ENCODE measurements at regions not wholly inside any gene's neighbourhood (a gene's known extent, or its start where the extent isn't known, plus 50 kb on each side); places are given as distances from the start of the nearest gene placed in this dataset.

DNA sequence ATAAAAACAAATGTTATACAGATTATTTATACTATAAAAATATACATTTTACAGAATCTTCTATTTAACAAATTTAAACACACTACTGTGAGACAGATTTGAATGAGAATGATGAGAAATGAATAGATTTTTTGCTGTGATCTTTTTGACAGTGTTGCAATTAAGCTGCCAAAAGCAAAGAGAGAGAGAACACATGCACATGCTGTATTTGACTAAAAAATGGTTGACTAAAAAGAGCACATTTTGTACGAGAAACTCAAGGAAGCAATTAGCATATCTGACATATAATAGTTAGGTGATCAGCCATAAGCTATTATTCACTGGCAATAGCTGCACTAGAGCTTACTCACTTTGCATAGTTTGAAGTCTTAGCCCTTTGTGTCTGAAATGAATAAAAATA is 115.8 kb downstream of the SYT10 start:
- Mint-ChIP-seq H3K9me3 (peaks cover 0 to 3% (median 2%) of the 10 kb centered on the region in 3 donors), H3K4me3 (no peak overlapping the region), H3K27ac (no peak overlapping the region), H3K36me3 (no peaks in the 10 kb centered on the region), H3K4me1 (no peaks in the 10 kb centered on the region), H3K27me3 (no peaks in the 10 kb centered on the region)

DNA sequence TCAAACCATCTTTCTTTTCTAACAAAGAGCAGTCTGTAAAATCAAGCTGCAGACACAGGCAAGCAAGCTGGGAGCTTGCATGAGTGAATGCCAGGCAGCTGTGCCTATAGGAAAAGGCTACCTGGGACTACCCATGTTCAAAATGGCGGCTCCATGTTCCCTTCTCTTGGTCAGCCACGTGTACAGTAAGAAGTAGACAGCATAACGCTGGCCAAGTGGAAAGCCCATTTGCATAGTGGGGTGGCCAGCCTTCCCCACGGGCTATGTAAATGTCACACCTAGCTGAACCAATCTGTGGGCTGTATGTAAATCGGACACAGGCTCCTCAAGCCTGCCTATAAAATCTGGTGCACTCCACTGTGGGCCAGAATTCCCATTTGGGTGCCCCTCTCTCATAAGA is 117.1 kb downstream of the SYT10 start:
- Mint-ChIP-seq H3K4me1 (no peaks in the 10 kb centered on the region), H3K36me3 (no peaks in the 10 kb centered on the region)

DNA sequence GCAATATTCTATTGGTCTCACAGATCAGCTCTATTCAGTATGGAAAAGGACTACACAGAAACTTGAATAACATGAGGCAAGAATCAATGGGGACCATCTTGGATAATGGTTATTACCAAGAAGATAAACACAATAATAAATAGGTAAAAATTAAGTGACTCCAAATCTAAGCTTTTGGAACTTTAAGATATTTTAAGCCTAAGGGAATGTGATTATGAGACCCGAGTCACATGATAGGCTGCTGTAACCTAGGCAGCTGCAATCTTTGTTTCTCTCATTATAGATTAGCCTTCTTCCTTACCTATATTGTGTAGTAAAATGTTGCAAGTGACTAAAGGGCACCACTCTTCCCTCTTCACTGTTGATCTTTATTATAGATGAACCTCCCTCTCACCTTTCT is 121.9 kb downstream of the SYT10 start:
- Mint-ChIP-seq H3K4me3 (no peak overlapping the region), H3K4me1 (no peaks in the 10 kb centered on the region), H3K36me3 (no peaks in the 10 kb centered on the region), H3K27me3 (no peaks in the 10 kb centered on the region), H3K9me3 (peaks cover 0 to 6% (median 2%) of the 10 kb centered on the region in 3 donors), H3K27ac (no peak overlapping the region)

More for the DNA sequence above, 117.1 kb downstream of the SYT10 start:
- Mint-ChIP-seq H3K9me3 (peaks cover 0 to 3% (median 0%) of the 10 kb centered on the region in 3 donors), H3K27ac (no peak overlapping the region), H3K4me3 (no peak overlapping the region), H3K27me3 (no peaks in the 10 kb centered on the region)

DNA sequence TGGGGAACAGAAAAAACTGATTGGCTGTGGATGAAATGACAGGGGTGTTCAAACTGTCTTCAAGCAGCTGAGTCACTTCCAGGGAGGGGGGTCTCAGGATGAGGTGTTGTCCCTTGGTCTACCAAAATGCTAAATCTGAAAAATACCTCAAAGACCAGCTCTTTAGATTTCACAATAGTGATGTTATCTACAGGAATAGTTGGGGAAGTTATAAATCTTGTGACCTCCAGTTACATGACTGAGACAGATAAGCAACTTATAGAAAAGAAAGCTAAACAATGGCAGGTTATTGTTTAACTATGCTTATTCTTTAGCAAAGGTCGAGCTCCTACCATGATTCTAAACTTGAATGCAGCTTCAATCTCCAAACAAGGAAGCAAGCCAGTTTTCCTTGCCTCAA is 125.4 kb downstream of the SYT10 start:
- H3K27ac Mint-ChIP-seq: no peak overlapping the region
- peaks cover 3 to 12% (median 5%) of the 10 kb centered on the region in 3 donors for H3K9me3 Mint-ChIP-seq
- no peaks in the 10 kb centered on the region for H3K4me1 Mint-ChIP-seq
- H3K36me3 Mint-ChIP-seq: no peaks in the 10 kb centered on the region
- no peak overlapping the region for H3K4me3 Mint-ChIP-seq
- no peaks in the 10 kb centered on the region for H3K27me3 Mint-ChIP-seq

DNA sequence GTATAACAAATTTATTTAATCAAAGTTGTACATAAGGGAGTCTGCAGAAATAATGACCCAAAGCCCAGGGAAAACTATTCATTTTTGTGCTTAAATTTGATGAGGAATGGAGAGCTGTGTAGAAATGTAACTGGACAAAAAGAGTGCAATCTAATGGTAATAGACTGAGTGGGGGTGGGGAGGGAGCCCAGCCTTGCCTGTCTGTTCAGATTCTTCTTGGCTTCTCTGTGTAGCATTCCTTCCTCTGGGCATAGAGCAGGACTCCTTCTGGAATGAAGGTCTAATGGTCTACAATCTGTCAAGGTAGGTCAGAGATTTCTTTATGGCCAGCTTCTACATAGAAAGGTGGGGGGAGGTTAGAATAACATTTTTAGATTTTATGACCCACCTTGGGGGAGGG is 126.1 kb downstream of the SYT10 start:
- no peak overlapping the region for H3K27ac Mint-ChIP-seq
- peaks cover 3 to 15% (median 7%) of the 10 kb centered on the region in 3 donors for H3K9me3 Mint-ChIP-seq
- no peaks in the 10 kb centered on the region for H3K27me3 Mint-ChIP-seq
- H3K4me3 Mint-ChIP-seq: no peak overlapping the region
- no peaks in the 10 kb centered on the region for H3K36me3 Mint-ChIP-seq
- H3K4me1 Mint-ChIP-seq: no peaks in the 10 kb centered on the region

DNA sequence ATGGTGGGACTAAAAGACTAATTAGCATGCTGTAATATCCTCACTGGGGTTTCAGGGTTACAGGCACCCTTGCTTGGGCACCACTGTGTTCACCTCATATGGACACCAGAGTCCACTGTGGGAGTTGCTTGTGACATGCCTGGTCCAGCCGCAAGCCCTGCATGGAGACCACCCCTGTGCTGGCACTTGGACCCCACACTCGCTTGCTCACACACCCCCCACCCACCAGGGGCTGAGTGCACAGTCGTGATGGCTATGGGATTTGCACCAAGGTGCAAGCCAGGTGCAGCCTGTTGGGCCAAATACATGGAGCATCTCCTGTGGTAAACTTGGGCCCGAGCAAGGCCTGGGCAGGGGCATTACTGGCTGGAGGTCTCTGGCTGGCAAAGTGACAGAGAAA is 129.1 kb downstream of the SYT10 start:
- H3K4me1 Mint-ChIP-seq: no peaks in the 10 kb centered on the region
- H3K9me3 Mint-ChIP-seq: peaks cover 2 to 9% (median 7%) of the 10 kb centered on the region in 3 donors
- no peak overlapping the region for H3K4me3 Mint-ChIP-seq
- no peaks in the 10 kb centered on the region for H3K36me3 Mint-ChIP-seq
- no peak overlapping the region for H3K27ac Mint-ChIP-seq
- no peaks in the 10 kb centered on the region for H3K27me3 Mint-ChIP-seq

DNA sequence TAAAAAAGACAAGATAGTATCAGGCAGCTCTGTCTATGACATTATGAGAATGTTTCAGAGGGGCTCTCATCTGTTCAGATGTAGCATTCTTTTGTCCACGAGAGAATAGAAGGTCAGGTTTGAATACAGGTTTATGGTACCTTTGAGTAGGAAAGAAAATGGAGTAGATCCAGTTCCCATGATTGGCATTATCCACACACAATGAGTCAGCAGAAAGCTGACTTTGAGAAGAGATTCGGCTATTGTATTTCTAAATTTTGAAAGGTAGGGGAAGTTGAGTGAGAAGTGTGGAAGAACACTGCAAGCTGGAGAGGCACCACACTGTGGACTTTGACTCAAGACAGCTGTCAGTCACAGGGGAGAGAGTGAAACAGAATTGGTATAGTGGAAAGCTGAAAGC is 135.4 kb downstream of the SYT10 start:
- Mint-ChIP-seq H3K9me3 (peaks cover 4 to 15% (median 6%) of the 10 kb centered on the region in 3 donors), H3K27ac (no peak overlapping the region), H3K4me1 (no peaks in the 10 kb centered on the region), H3K4me3 (no peak overlapping the region), H3K36me3 (no peaks in the 10 kb centered on the region), H3K27me3 (no peaks in the 10 kb centered on the region)

DNA sequence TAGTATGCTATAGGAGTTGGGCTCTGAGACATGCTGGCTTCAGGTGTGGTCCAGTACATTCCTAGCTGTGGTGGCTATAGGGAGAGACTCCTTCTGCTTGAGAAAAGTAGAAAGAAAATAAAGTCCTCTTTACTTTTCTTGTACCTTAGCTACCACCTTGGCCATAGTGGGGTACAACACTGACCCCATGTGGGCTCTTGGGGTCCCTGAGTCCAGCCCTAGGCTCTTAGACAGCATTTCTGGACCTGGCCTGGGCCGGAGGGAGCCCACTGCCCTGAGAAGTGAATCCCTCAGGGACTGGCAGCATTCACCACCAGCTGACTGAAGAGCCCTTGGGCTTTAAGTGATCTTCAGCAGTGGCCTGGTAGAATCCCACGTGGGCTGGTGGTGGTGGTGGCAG is 143.1 kb downstream of the SYT10 start:
- Mint-ChIP-seq H3K36me3 (no peaks in the 10 kb centered on the region), H3K27me3 (no peaks in the 10 kb centered on the region), H3K27ac (no peak overlapping the region), H3K4me3 (no peak overlapping the region), H3K4me1 (no peaks in the 10 kb centered on the region), H3K9me3 (peaks cover 5 to 22% (median 11%) of the 10 kb centered on the region in 3 donors)

DNA sequence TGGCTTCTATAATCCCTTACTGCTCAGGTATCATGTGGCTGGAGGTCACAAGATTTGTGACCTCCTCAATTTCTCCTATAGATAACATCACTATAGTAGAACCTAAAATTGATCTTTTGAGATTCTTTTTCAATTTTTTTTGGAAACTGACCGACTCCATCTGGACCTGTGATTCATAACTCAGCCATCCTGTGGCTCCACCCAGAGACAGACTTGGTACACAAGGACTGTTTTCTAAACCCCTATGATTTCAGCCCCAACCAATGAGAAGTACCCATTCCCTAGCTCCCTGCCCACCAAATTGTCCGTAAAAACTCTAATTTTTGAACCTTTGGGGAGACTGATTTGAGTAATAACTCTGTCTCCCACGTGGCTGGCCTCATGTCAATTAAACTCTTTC is 148.9 kb downstream of the SYT10 start:
- Mint-ChIP-seq H3K4me1 (no peaks in the 10 kb centered on the region), H3K36me3 (no peaks in the 10 kb centered on the region), H3K4me3 (no peak overlapping the region), H3K9me3 (peaks cover 6 to 8% (median 8%) of the 10 kb centered on the region in 3 donors), H3K27ac (peak overlapping the region in 1 of 3 donors; percentile 45), H3K27me3 (no peaks in the 10 kb centered on the region)

DNA sequence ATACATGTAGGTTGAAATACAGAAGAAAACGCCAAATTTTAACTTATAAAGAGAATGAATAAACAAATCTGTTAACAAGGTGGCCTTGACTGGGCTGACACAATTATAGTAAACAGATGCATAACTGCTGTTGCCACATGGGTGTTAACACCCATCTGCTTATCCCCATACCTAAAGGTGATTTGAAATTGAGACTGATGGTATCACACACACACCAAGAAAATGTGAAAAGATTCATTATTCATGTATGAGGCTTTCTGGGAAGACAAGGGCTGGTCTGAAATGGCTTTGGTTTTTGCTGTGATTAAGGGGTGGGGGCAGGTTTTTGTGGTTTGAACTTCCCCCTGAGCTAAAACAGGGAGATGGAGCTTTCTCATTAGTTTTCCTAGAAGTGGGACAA is 156.6 kb downstream of the SYT10 start:
- Mint-ChIP-seq H3K27me3 (no peaks in the 10 kb centered on the region), H3K27ac (no peak overlapping the region), H3K9me3 (peaks cover 7 to 22% (median 17%) of the 10 kb centered on the region in 3 donors), H3K4me1 (no peaks in the 10 kb centered on the region), H3K36me3 (peaks cover 2% of the 10 kb centered on the region), H3K4me3 (no peak overlapping the region)

DNA sequence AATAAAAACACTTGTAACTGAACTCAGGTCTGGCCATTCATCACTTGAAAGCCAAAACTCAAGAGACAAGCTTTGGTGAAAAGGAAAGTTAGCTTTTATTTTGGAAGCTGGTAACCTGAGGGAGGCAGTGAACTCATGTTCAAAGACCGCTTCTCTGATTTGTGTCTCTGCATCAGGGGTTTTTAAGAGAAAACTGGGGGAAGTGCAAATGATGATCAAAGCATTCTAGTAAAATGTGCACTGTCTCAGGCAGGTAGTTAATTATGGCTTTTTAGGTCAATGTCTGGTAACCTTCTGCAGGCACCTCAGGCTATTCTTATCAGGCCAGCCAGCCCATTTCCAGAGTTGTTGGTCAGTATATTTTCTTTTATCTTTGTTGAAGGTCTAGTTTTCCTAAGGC is 162.2 kb downstream of the SYT10 start:
- Mint-ChIP-seq H3K4me1 (no peaks in the 10 kb centered on the region), H3K27me3 (no peaks in the 10 kb centered on the region), H3K4me3 (no peak overlapping the region), H3K36me3 (peaks cover 2% of the 10 kb centered on the region), H3K27ac (no peak overlapping the region), H3K9me3 (peaks cover 16 to 36% (median 17%) of the 10 kb centered on the region in 3 donors)

DNA sequence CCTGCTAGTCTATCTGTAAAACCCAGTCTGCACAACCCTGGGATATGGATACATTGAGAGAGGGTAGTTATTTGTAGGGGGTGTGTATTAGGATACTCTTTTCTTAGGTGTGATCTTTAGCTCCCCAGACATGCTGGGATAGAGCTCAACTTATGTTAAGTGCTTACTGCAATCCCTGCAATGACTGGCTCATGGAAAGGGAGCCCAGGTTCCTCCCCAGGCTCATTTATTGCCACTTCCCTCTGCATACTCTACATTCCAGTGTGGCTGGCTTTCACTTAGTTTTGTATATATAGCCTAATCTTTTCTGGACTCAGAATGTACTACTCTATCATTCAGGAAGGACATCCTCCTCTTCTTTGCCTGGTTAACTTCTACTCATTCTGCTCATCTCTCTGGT is 172.0 kb downstream of the SYT10 start:
- Mint-ChIP-seq H3K27me3 (no peaks in the 10 kb centered on the region), H3K4me3 (no peak overlapping the region), H3K27ac (peak overlapping the region in 1 of 3 donors; percentile 25), H3K9me3 (peaks cover 2 to 14% (median 2%) of the 10 kb centered on the region in 3 donors), H3K36me3 (no peaks in the 10 kb centered on the region), H3K4me1 (peaks cover 0 to 1% (median 0%) of the 10 kb centered on the region in 3 donors)

DNA sequence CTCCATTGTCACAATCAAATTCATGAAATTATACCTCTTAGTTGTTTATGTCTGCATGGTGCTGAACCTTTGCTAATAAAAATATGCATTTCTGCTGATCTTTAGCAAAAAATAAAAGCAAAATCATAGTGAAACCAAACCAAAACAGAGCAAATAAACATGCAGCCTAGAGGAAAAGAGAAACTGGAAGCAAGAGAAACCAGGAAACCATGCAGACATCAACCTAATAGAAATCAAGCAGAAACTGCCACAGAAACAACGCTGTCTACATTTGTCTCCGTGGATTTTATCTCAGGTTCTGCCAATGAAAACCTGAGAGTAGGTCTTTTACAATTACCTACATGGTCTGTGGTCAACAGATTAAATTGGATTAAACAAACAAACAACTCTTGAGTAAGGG is 173.7 kb downstream of the SYT10 start:
- no peaks in the 10 kb centered on the region for H3K36me3 Mint-ChIP-seq
- H3K27me3 Mint-ChIP-seq: no peaks in the 10 kb centered on the region
- H3K27ac Mint-ChIP-seq: no peak overlapping the region
- H3K4me1 Mint-ChIP-seq: peaks cover 0 to 1% (median 0%) of the 10 kb centered on the region in 3 donors
- H3K4me3 Mint-ChIP-seq: no peak overlapping the region
- H3K9me3 Mint-ChIP-seq: peaks cover 2 to 14% (median 2%) of the 10 kb centered on the region in 3 donors

DNA sequence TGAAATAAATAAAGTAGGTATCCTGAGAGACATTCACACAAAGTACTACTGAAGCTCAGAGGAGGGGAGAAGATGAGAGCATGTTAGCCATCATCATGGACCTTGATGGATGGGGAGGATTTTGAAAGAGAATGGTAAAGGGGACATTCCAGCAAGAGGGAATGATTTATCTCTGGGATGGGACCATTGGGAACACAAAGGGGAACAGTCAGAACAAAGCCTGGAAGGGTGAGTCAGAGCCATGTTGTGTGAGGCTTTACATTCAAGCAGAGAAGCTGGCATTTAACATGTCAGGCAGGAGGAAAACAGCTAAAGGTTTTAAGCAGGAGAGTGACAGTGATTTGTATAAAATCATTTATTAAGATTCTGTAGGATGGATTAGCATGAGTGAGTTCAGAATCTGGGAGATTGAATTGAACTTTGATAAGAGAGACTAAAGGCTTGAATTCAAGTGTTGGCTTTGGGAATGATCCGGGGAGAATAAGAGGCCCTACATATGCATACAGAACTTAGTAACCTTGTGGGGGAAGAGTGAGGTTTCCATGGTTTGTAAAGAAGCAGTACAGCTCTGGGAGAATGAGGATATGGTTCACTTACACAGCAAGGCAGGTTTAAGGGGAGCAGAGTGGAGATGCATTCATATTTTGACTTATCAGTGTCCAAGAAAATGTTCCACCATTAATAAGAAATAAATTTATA is 174.4 kb downstream of the SYT10 start:
- no peaks in the 10 kb centered on the region for H3K27me3 Mint-ChIP-seq
- H3K27ac Mint-ChIP-seq: no peak overlapping the region
- peaks cover 2 to 16% (median 2%) of the 10 kb centered on the region in 3 donors for H3K9me3 Mint-ChIP-seq
- H3K4me1 Mint-ChIP-seq: peaks cover 0 to 1% (median 0%) of the 10 kb centered on the region in 3 donors
- no peak overlapping the region for H3K4me3 Mint-ChIP-seq
- H3K36me3 Mint-ChIP-seq: no peaks in the 10 kb centered on the region

DNA sequence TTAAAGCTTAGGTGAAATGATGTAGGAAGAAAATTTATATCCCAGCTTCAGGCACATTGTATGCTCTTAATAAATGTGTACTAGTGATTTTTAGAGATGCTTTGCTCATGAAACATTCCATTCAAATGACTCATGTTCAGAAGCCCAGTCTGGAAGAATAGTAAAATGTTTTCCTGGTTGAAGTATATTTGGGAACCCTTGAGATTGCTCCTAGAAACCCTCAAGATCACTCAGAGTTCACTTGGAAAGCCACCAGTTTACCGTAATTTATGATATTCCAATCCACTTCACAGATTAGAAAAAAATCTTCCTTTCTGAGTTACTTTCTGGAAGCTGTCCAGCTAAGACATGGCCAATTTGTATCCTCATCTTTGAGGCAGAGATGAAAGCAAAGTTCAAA is 186.4 kb downstream of the SYT10 start:
- Mint-ChIP-seq H3K4me3 (no peak overlapping the region), H3K36me3 (no peaks in the 10 kb centered on the region), H3K27me3 (no peaks in the 10 kb centered on the region), H3K4me1 (no peaks in the 10 kb centered on the region), H3K9me3 (peaks cover 0 to 11% (median 0%) of the 10 kb centered on the region in 3 donors), H3K27ac (no peak overlapping the region)

DNA sequence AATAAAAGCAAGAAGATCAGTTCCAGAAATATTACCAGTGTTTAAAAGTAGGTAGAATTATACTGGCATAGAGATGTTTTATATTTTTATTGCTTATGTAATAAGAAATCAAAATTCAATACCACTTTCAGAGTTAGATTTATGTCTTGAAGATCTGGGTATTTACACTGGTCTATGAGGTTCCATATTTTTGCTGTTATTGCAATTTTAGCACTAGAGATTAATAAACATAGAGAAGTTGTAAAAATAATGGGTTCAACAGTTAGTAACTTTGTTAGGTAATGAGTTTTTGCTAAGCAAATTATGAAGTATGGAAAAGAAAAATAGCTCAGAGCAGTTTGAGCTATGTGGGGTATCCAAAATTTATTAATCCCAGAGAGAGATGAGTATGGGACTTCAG is 188.1 kb downstream of the SYT10 start:
- Mint-ChIP-seq H3K27ac (no peak overlapping the region), H3K4me1 (no peaks in the 10 kb centered on the region), H3K27me3 (no peaks in the 10 kb centered on the region), H3K36me3 (no peaks in the 10 kb centered on the region), H3K9me3 (peaks cover 0 to 16% (median 0%) of the 10 kb centered on the region in 3 donors), H3K4me3 (no peak overlapping the region)

Measured in IgD-negative memory B cell (primary cell).